H1 (cell line): ENCODE measurements at regions not wholly inside any gene's neighbourhood (a gene's known extent, or its start where the extent isn't known, plus 50 kb on each side); places are given as distances from the start of the nearest gene placed in this dataset.

Experiments used
- CEBPB ChIP-seq: IDR thresholded peaks from 2 replicates; pipeline ENCODE4 v1.6.1; 2012; ENCODE audit warnings: low read depth, low read length
- CREB1 ChIP-seq: IDR thresholded peaks from 2 replicates; pipeline ENCODE4 v1.6.1; 2012; ENCODE audit warnings: inconsistent platforms
- POLR2AphosphoS5 ChIP-seq: IDR thresholded peaks from 2 replicates; pipeline ENCODE4 v1.6.1; 2011; ENCODE audit warnings: low read depth, low read length
- POU5F1 ChIP-seq: IDR thresholded peaks from 2 replicates; pipeline ENCODE4 v1.6.1; 2011; ENCODE audit warnings: low read depth, mild to moderate bottlenecking, low read length, moderate library complexity
- SIN3A ChIP-seq, 2 experiments: IDR thresholded peaks in 1 of 2; conservative IDR thresholded peaks in 1 of 2; 2 replicates each; pipeline ENCODE4 v1.6.1; 2011 to 2012; ENCODE audit warnings: low read length in 2 of 2, improper control_type of control experiment in 1 of 2, low read depth in 1 of 2, mild to moderate bottlenecking in 1 of 2
- TF ChIP-seq, protein P1 (sequence below), 3 experiments: IDR thresholded peaks; 1 replicate in 2 of 3; 2 replicates in 1 of 3; pipeline versions ENCODE4 v1.5.1 to v1.6.1; 2011; ENCODE audit warnings: low read length in 3 of 3, mild to moderate bottlenecking in 3 of 3, inconsistent platforms in 2 of 3, low read depth in 1 of 3, moderate library complexity in 1 of 3; ENCODE audit not compliant: insufficient read depth in 1 of 3; ENCODE audit errors: control extremely low read depth in 1 of 3

DNA sequence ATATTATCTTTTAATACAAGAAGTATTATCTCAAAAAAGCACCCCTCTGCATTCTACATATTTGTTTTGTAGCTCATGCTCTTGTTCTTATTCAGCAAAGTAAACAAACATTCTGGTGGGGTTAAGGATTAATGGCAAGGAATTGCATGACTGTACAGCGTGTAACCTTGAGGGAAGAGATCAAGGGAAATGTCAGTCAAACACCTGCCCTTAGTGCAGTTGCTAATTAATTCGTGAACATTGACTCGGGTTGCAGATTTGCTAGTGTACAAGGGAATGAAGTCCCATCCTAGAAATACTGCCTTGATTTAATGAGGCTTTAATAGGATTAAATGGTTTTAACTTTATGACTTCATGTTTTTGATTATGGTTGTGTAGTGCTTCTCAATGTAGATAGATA is 1758.1 kb downstream of the MAT2B start:
- TF ChIP-seq POLR2AphosphoS5 = no peak
- TF ChIP-seq, protein P1, sequence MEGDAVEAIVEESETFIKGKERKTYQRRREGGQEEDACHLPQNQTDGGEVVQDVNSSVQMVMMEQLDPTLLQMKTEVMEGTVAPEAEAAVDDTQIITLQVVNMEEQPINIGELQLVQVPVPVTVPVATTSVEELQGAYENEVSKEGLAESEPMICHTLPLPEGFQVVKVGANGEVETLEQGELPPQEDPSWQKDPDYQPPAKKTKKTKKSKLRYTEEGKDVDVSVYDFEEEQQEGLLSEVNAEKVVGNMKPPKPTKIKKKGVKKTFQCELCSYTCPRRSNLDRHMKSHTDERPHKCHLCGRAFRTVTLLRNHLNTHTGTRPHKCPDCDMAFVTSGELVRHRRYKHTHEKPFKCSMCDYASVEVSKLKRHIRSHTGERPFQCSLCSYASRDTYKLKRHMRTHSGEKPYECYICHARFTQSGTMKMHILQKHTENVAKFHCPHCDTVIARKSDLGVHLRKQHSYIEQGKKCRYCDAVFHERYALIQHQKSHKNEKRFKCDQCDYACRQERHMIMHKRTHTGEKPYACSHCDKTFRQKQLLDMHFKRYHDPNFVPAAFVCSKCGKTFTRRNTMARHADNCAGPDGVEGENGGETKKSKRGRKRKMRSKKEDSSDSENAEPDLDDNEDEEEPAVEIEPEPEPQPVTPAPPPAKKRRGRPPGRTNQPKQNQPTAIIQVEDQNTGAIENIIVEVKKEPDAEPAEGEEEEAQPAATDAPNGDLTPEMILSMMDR (IDR thresholded peaks at IDR 0.05; ENCODE audit: control extremely low read depth in 1 of 3, insufficient read depth in 1 of 3, low read depth in 1 of 3, low read length in 3 of 3) = no peak
- no peak for TF ChIP-seq POU5F1
- no peak for TF ChIP-seq CREB1
- no peak for TF ChIP-seq SIN3A (conservative IDR thresholded peaks at IDR 0.05 in 1 of 2, IDR thresholded peaks at IDR 0.05 in 1 of 2; ENCODE audit: low read depth in 1 of 2, low read length in 2 of 2)
- TF ChIP-seq CEBPB = no peak
